22Rv1 (cell line): ENCODE measurements at regions not wholly inside any gene's neighbourhood (a gene's known extent, or its start where the extent isn't known, plus 50 kb on each side); places are given as distances from the start of the nearest gene placed in this dataset.

Experiments
- CTCF ChIP-seq: fragments of 450-650 bp; IDR thresholded peaks from 2 replicates; pipeline ENCODE4 v1.5.1; 2017; ENCODE audit warnings: mild to moderate bottlenecking
- ZFX ChIP-seq: fragments of 450-650 bp; IDR thresholded peaks from 2 replicates; pipeline ENCODE4 v1.6.1; 2017; ENCODE audit warnings: antibody characterized with exemption, borderline replicate concordance

- TF ChIP-seq CTCF: no peak
- no peak for TF ChIP-seq ZFX
Measured at GRCh38 chr3:118435851-118436350, 598.7 kb downstream of the IGSF11 start.
